ENCODE measurements at regions not wholly inside any gene's neighbourhood (a gene's known extent, or its start where the extent isn't known, plus 50 kb on each side); places are given as distances from the start of the nearest gene placed in this dataset.

DNA sequence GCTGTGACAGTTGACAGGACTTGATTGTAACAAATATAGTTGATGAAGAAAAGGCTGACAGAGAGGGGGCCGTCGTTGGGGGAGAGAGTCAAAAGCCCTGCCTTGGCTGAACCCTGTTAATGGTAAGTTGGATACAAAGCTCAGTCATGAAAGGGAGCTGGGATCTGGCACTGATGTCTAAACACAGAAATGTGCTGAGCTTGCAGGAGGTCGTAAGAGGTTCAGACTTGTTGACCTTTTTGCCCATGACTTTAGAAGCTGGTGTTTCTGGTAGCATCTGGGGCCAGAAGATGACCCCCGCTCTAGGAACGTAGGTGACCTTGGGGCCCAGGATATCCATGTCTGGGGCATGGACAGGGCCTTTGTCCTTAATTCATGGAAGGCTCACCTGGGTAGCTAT is 294.7 kb downstream of the TCF7L2 start:
- Histone ChIP-seq H3K27me3 (ENCODE audit: insufficient read depth, poor library complexity, severe bottlenecking) (peaks cover 5% of the 10 kb centered on the region), H3K27ac (replicated peaks) (no peak overlapping the region)
- no peak for DNase-seq (ENCODE audit: low read depth in 1 of 2, low spot score in 1 of 2)

DNA sequence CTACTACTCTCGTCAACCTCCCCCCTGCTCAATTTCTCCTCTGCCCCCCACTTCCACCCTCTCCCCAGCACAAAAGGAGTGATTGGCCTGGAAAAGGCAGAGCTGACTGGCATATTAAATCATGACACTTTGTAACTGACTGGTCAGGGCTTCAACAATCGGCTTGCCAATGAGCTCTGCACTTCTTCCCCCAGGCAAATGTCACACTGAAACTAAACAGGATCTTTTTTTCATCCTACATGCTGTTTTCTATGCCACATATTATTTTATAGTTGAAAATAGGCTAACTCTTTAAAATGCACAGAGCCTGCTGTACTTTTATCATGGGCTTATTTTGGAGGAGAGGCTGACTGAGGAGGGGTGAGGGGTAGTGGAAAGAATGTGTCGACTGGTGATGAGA is 295.2 kb downstream of the TCF7L2 start:
- no peak for DNase-seq (ENCODE audit: low read depth in 1 of 2, low spot score in 1 of 2)
- H3K4me3 ChIP-seq (replicated peaks; ENCODE audit: insufficient read depth, low read length) = no peak overlapping the region
- H3K27me3 ChIP-seq (ENCODE audit: insufficient read depth, poor library complexity, severe bottlenecking) = peaks cover 3% of the 10 kb centered on the region
- TF ChIP-seq, protein P1, sequence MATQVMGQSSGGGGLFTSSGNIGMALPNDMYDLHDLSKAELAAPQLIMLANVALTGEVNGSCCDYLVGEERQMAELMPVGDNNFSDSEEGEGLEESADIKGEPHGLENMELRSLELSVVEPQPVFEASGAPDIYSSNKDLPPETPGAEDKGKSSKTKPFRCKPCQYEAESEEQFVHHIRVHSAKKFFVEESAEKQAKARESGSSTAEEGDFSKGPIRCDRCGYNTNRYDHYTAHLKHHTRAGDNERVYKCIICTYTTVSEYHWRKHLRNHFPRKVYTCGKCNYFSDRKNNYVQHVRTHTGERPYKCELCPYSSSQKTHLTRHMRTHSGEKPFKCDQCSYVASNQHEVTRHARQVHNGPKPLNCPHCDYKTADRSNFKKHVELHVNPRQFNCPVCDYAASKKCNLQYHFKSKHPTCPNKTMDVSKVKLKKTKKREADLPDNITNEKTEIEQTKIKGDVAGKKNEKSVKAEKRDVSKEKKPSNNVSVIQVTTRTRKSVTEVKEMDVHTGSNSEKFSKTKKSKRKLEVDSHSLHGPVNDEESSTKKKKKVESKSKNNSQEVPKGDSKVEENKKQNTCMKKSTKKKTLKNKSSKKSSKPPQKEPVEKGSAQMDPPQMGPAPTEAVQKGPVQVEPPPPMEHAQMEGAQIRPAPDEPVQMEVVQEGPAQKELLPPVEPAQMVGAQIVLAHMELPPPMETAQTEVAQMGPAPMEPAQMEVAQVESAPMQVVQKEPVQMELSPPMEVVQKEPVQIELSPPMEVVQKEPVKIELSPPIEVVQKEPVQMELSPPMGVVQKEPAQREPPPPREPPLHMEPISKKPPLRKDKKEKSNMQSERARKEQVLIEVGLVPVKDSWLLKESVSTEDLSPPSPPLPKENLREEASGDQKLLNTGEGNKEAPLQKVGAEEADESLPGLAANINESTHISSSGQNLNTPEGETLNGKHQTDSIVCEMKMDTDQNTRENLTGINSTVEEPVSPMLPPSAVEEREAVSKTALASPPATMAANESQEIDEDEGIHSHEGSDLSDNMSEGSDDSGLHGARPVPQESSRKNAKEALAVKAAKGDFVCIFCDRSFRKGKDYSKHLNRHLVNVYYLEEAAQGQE (IDR thresholded peaks at IDR 0.05; ENCODE audit: insufficient replicate concordance, low read depth) = no peak
- TF ChIP-seq GABPA (IDR thresholded peaks at IDR 0.05; ENCODE audit: low read depth) (no peak), POLR2AphosphoS5 (IDR thresholded peaks at IDR 0.05; ENCODE audit: low read depth) (no peak), SPI1 (IDR thresholded peaks at IDR 0.05; ENCODE audit: borderline replicate concordance, low read depth) (no peak)
- TF ChIP-seq, protein P2, sequence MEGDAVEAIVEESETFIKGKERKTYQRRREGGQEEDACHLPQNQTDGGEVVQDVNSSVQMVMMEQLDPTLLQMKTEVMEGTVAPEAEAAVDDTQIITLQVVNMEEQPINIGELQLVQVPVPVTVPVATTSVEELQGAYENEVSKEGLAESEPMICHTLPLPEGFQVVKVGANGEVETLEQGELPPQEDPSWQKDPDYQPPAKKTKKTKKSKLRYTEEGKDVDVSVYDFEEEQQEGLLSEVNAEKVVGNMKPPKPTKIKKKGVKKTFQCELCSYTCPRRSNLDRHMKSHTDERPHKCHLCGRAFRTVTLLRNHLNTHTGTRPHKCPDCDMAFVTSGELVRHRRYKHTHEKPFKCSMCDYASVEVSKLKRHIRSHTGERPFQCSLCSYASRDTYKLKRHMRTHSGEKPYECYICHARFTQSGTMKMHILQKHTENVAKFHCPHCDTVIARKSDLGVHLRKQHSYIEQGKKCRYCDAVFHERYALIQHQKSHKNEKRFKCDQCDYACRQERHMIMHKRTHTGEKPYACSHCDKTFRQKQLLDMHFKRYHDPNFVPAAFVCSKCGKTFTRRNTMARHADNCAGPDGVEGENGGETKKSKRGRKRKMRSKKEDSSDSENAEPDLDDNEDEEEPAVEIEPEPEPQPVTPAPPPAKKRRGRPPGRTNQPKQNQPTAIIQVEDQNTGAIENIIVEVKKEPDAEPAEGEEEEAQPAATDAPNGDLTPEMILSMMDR (IDR thresholded peaks at IDR 0.05; ENCODE audit: insufficient read depth, low read length) = no peak
- H3K27ac ChIP-seq (replicated peaks) = no peak overlapping the region

More for the DNA sequence above, 294.7 kb downstream of the TCF7L2 start:
- TF ChIP-seq, protein P1 (IDR thresholded peaks at IDR 0.05; ENCODE audit: insufficient replicate concordance, low read depth) = no peak
- no peak for TF ChIP-seq POLR2AphosphoS5 (IDR thresholded peaks at IDR 0.05; ENCODE audit: low read depth)
- no peak overlapping the region for H3K4me3 ChIP-seq (replicated peaks; ENCODE audit: insufficient read depth, low read length)

- H3K27ac ChIP-seq (replicated peaks) = no peak overlapping the region
- peaks cover 2% of the 10 kb centered on the region for H3K27me3 ChIP-seq (ENCODE audit: insufficient read depth, poor library complexity, severe bottlenecking)
- H3K4me3 ChIP-seq (replicated peaks; ENCODE audit: insufficient read depth, low read length) = no peak overlapping the region
- TF ChIP-seq, protein P2 (IDR thresholded peaks at IDR 0.05; ENCODE audit: insufficient read depth, low read length) = no peak
- TF ChIP-seq SPI1 (IDR thresholded peaks at IDR 0.05; ENCODE audit: borderline replicate concordance, low read depth) (no peak), POLR2AphosphoS5 (IDR thresholded peaks at IDR 0.05; ENCODE audit: low read depth) (no peak), GABPA (IDR thresholded peaks at IDR 0.05; ENCODE audit: low read depth) (no peak)
- TF ChIP-seq, protein P1 (IDR thresholded peaks at IDR 0.05; ENCODE audit: insufficient replicate concordance, low read depth) = no peak
- DNase-seq (ENCODE audit: low read depth in 1 of 2, low spot score in 1 of 2) = no peak
These were observed 297.0 kb downstream of the TCF7L2 start for GRCh38 chr10:113247050-113247449.

Measured in HL-60 (cell line).